ENCODE measurements at regions not wholly inside any gene's neighbourhood (a gene's known extent, or its start where the extent isn't known, plus 50 kb on each side); places are given as distances from the start of the nearest gene placed in this dataset.

DNA sequence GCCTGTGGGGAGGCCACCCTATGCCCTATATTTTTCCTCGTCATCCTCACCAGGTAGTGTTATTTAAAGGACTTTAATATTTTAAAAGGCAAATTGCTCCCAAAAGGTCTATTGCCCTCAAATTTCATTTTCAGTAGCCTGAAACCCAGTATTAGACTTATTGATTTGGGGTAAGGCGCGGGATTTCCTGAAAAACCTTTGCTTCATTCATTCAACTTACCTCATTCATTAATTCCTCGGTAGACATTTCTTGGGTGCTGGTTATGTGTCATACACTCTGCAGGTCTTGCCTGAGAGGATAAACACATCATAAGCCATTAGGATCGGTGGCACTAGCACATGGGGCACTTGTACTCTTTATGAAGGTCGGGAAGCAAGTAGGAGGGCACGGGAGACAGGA lies 99.2 kb downstream of the ARF6 start:
- TF ChIP-seq, protein P1, sequence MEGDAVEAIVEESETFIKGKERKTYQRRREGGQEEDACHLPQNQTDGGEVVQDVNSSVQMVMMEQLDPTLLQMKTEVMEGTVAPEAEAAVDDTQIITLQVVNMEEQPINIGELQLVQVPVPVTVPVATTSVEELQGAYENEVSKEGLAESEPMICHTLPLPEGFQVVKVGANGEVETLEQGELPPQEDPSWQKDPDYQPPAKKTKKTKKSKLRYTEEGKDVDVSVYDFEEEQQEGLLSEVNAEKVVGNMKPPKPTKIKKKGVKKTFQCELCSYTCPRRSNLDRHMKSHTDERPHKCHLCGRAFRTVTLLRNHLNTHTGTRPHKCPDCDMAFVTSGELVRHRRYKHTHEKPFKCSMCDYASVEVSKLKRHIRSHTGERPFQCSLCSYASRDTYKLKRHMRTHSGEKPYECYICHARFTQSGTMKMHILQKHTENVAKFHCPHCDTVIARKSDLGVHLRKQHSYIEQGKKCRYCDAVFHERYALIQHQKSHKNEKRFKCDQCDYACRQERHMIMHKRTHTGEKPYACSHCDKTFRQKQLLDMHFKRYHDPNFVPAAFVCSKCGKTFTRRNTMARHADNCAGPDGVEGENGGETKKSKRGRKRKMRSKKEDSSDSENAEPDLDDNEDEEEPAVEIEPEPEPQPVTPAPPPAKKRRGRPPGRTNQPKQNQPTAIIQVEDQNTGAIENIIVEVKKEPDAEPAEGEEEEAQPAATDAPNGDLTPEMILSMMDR (IDR thresholded peaks at IDR 0.05; ENCODE audit: insufficient read depth, low read length, poor library complexity, severe bottlenecking) = no peak
- H3K27me3 ChIP-seq (ENCODE audit: control insufficient read depth, insufficient read depth, low read length) = no peaks in the 10 kb centered on the region
- H3K4me3 ChIP-seq (ENCODE audit: low read depth, low read length) = no peak overlapping the region
- DNase-seq (ENCODE audit: low read depth) = no peak
- no peaks in the 10 kb centered on the region for H3K36me3 ChIP-seq (ENCODE audit: control insufficient read depth, insufficient read depth, low read length)

DNA sequence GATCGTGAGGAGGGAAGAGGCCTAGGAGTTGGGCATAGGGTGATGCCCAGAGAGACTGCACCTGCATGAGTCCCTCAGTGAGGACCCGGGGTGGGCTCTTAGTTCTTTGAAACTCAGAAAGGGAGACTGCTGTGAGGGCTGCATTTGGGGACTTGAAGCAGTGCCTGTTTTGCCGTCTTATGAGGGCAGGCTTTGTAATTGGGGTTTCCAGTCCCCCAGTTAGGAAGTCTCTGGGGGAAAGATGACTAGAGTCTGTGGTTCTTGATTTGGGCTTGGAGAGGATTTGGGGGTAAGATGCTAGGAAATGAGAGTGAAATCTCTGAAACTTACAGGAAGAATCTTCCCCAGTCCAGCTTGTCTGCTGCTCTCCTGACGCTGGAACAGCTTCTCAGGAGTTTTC lies 99.6 kb downstream of the ARF6 start:
- no peaks in the 10 kb centered on the region for H3K36me3 ChIP-seq (ENCODE audit: control insufficient read depth, insufficient read depth, low read length)
- H3K4me3 ChIP-seq (ENCODE audit: low read depth, low read length) = no peak overlapping the region
- TF ChIP-seq, protein P1 (IDR thresholded peaks at IDR 0.05; ENCODE audit: insufficient read depth, low read length, poor library complexity, severe bottlenecking) = no peak
- DNase-seq (ENCODE audit: low read depth) = no peak
- H3K27me3 ChIP-seq (ENCODE audit: control insufficient read depth, insufficient read depth, low read length) = no peaks in the 10 kb centered on the region

DNA sequence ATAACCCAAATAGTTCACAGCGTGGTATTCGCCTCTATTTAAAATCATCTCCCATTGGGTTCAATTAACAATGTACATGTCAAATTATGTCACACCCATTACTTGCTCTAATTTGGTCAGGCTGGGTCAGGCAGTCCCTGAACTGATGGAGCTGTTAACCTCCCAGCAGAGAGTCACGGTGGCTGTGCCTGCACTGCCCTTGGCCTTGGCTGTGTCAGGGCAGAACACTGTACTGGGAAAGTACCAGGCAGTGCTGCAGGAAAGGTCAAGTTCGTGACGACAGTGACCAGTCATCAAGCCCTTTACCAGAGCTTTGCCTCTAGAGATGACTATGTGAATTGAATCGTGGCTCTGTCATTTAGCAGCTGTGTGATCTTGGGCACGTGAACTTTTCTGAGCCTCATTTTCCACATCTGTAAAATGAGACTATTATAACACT lies 100.0 kb downstream of the ARF6 start:
- no peak overlapping the region for H3K4me3 ChIP-seq (ENCODE audit: low read depth, low read length)
- H3K27me3 ChIP-seq (ENCODE audit: control insufficient read depth, insufficient read depth, low read length) = no peaks in the 10 kb centered on the region
- TF ChIP-seq, protein P1 (IDR thresholded peaks at IDR 0.05; ENCODE audit: insufficient read depth, low read length, poor library complexity, severe bottlenecking) = no peak
- H3K36me3 ChIP-seq (ENCODE audit: control insufficient read depth, insufficient read depth, low read length) = no peaks in the 10 kb centered on the region
- no peak for DNase-seq (ENCODE audit: low read depth)

DNA sequence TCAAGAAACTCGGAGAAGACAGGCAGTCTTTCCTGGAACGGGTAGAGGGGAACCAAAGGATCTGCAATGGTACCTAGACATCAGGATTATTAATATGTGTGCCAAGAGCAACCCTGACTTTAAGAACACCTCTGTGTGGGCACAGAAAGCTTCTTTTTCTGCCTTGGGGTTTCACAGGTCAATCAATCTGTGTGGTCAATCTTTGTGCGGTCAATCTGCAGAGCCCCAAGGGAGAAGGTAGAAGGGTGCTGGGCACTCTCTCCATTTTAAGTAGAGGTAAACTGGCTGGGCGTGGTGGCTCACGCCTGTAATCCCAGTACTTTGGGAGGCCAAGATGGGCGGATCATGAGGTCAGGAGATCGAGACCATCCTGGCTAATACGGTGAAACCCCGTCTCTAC lies 100.7 kb downstream of the ARF6 start:
- DNase-seq (ENCODE audit: low read depth) = no peak
- no peak overlapping the region for H3K4me3 ChIP-seq (ENCODE audit: low read depth, low read length)
- TF ChIP-seq, protein P1 (IDR thresholded peaks at IDR 0.05; ENCODE audit: insufficient read depth, low read length, poor library complexity, severe bottlenecking) = no peak

DNA sequence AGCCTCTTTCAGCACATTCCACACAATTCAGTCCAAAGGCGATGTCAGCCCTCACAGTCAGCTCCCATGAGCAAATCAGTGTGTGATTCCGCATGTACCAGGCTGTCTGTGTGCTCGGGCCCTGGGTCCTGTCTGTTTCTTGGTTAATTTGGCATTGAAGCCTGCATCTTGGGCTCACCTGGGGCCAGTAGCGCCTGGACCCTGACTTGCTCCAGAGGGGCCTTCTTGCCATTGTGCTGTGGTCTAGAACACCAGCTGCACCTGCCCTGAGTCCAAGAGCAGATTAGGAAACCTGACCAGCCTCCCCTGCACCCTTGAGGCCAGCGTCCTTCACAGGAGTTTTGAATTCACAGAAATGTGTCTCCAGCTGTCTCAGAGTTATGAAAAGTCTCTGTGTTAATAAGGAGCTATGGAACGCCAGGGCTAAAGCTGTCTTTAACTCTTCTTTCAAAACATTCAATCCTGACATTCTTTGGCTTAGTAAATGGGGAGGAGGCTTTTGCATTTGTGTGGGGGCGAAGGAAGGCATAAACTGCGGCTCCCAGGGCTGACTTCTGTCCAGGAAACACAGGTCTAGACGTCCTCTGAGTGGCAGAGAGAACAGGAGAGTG lies 102.2 kb downstream of the ARF6 start:
- TF ChIP-seq, protein P1 (IDR thresholded peaks at IDR 0.05; ENCODE audit: insufficient read depth, low read length, poor library complexity, severe bottlenecking) = no peak
- H3K27me3 ChIP-seq (ENCODE audit: control insufficient read depth, insufficient read depth, low read length) = no peaks in the 10 kb centered on the region
- DNase-seq (ENCODE audit: low read depth) = no peak
- no peak overlapping the region for H3K4me3 ChIP-seq (ENCODE audit: low read depth, low read length)
- no peaks in the 10 kb centered on the region for H3K36me3 ChIP-seq (ENCODE audit: control insufficient read depth, insufficient read depth, low read length)

More for the DNA sequence above, 100.7 kb downstream of the ARF6 start:
- Histone ChIP-seq H3K36me3 (ENCODE audit: control insufficient read depth, insufficient read depth, low read length) (no peaks in the 10 kb centered on the region), H3K27me3 (ENCODE audit: control insufficient read depth, insufficient read depth, low read length) (no peaks in the 10 kb centered on the region)

DNA sequence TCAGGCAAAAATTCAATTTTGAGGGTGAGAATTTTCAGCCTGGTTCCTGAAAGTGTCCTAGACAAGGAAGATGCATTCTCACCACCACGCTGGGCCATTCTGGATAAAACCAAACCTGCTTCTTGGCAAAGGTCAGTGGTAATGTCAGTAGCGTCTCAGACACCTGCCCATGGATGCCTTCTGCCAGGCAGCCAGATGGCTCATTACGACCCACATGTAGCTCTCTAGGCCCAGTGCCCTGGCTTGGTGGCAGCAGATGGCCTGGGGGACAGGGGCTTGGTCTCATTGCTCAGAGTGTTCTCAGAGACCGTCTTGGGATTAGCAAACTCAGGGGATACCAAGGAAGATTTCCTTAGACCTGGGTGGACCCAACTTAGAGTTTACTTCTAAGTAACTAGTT lies 105.1 kb downstream of the ARF6 start:
- no peak for DNase-seq (ENCODE audit: low read depth)
- no peak overlapping the region for H3K4me3 ChIP-seq (ENCODE audit: low read depth, low read length)
- H3K27me3 ChIP-seq (ENCODE audit: control insufficient read depth, insufficient read depth, low read length) = no peaks in the 10 kb centered on the region
- TF ChIP-seq, protein P1 (IDR thresholded peaks at IDR 0.05; ENCODE audit: insufficient read depth, low read length, poor library complexity, severe bottlenecking) = no peak
- no peaks in the 10 kb centered on the region for H3K36me3 ChIP-seq (ENCODE audit: control insufficient read depth, insufficient read depth, low read length)
